Astrocyte (in vitro differentiated cells and primary cell): ENCODE measurements at regions not wholly inside any gene's neighbourhood (a gene's known extent, or its start where the extent isn't known, plus 50 kb on each side); places are given as distances from the start of the nearest gene placed in this dataset.

ENCODE experiments used
- DNase-seq: peaks from one replicate; pipeline ENCODE4 v3.0.0-alpha.2; 2010; ENCODE audit warnings: low read depth
- FAIRE-seq: peaks from 2 replicates; lab custom pipeline; 2011; peaks lifted over from hg19 to GRCh38; lab: Jason Lieb, UNC
- H2AFZ ChIP-seq: 2 replicates; pipeline ENCODE4 v1.6.0; 2012; ENCODE audit warnings: low read depth, low read length, inconsistent platforms
- H3K27ac ChIP-seq: 2 replicates; pipeline ENCODE4 v1.5.1; 2011; ENCODE audit warnings: low read depth, low read length, inconsistent platforms
- H3K27me3 ChIP-seq: 2 replicates; pipeline ENCODE4 v1.6.0; 2011; ENCODE audit warnings: low read length, inconsistent platforms; ENCODE audit not compliant: insufficient read depth
- H3K36me3 ChIP-seq: 2 replicates; pipeline ENCODE4 v1.5.1; 2011; ENCODE audit warnings: low read length, inconsistent platforms; ENCODE audit not compliant: insufficient read depth
- H3K4me1 ChIP-seq: 2 replicates; pipeline ENCODE4 v1.5.1; 2011; ENCODE audit warnings: low read length, inconsistent platforms; ENCODE audit not compliant: insufficient read depth
- H3K4me2 ChIP-seq: 2 replicates; pipeline ENCODE4 v1.6.0; 2012; ENCODE audit warnings: low read length, inconsistent platforms
- H3K4me3 ChIP-seq: 2 replicates; pipeline ENCODE4 v1.5.1; 2011; ENCODE audit warnings: low read depth, mild to moderate bottlenecking, low read length, inconsistent platforms; ENCODE audit not compliant: insufficient read depth
- H3K79me2 ChIP-seq: 2 replicates; pipeline ENCODE4 v1.6.0; 2012; ENCODE audit warnings: mild to moderate bottlenecking, low read length, inconsistent platforms; ENCODE audit not compliant: insufficient read depth
- H3K9ac ChIP-seq: 2 replicates; pipeline ENCODE4 v1.6.0; 2012; ENCODE audit warnings: mild to moderate bottlenecking, low read length, inconsistent platforms
- H3K9me3 ChIP-seq: 2 replicates; pipeline ENCODE4 v1.5.1; 2012; ENCODE audit warnings: low read depth, mild to moderate bottlenecking, low read length, inconsistent platforms; ENCODE audit not compliant: insufficient read depth
- H4K20me1 ChIP-seq: 2 replicates; pipeline ENCODE4 v1.6.0; 2012; ENCODE audit warnings: low read length, inconsistent platforms; ENCODE audit not compliant: insufficient read depth
- H3K27ac Mint-ChIP-seq: one replicate; pipeline ENCODE4 v1.8.0; 2021; ENCODE audit warnings: mild to moderate bottlenecking, mixed read lengths; ENCODE audit not compliant: unreplicated experiment
- H3K27me3 Mint-ChIP-seq: one replicate; pipeline ENCODE4 v1.8.0; 2021; ENCODE audit warnings: low read depth, mixed read lengths; ENCODE audit not compliant: unreplicated experiment
- H3K36me3 Mint-ChIP-seq: one replicate; pipeline ENCODE4 v1.8.0; 2021; ENCODE audit warnings: low read depth, mixed read lengths; ENCODE audit not compliant: unreplicated experiment
- H3K4me1 Mint-ChIP-seq: one replicate; pipeline ENCODE4 v1.8.0; 2021; ENCODE audit warnings: low read depth, mixed read lengths; ENCODE audit not compliant: unreplicated experiment
- H3K4me3 Mint-ChIP-seq: one replicate; pipeline ENCODE4 v1.8.0; 2021; ENCODE audit warnings: mild to moderate bottlenecking, moderate library complexity, mixed read lengths; ENCODE audit not compliant: unreplicated experiment
- H3K9me3 Mint-ChIP-seq: one replicate; pipeline ENCODE4 v1.8.0; 2021; ENCODE audit warnings: mild to moderate bottlenecking, mixed read lengths; ENCODE audit not compliant: unreplicated experiment
- EZH2 ChIP-seq: IDR thresholded peaks from 2 replicates; pipeline ENCODE4 v1.6.1; 2012; ENCODE audit warnings: mild to moderate bottlenecking, low read length, inconsistent platforms; ENCODE audit not compliant: insufficient read depth
- TF ChIP-seq, protein P1 (sequence below): IDR thresholded peaks from 2 replicates; pipeline ENCODE4 v1.5.1; 2011; ENCODE audit warnings: low read depth, mild to moderate bottlenecking, inconsistent platforms, low read length, moderate library complexity; ENCODE audit not compliant: insufficient read depth

DNA sequence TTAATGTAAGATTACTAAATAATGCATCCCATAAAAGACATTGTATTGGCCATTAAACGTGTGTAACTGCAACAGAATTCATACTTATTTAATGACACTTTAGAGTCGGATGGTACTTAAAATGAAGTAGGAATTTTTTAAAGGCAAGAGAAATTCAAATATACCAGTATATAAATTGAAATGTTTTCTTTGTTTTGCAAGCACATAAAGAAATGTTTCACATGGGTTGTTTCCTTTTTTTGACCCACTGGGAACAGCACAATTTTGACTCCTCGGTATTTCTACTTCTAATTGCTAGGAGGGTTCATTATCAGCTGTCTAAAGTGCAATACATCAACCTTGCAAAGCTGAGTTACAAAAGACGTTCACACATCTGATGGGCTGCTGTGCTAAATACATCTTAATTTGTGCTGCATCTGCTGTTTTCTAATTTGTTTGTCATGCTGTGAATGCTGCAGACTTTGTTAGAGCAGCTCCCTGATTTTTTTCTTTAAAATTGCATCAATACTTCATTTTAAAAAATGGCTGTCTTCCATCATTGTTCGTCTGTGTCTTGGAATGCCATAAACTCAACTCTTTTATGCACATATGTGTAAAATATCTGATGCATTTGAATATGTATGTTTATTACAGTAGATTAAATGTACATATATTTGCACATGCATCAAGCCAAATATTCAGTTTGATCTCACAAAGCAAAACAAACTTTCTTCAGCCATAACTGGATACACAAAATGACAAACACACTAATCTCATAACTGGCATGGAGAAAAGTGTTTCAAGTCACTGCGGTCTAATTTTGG, 454.0 kb upstream of the GRAMD2B start:
- Histone ChIP-seq H3K4me2 (no peak overlapping the region), H3K27me3 (no peaks in the 10 kb centered on the region), H3K9ac (no peak overlapping the region), H3K9me3 (no peaks in the 10 kb centered on the region), H4K20me1 (no peaks in the 10 kb centered on the region), H3K4me3 (no peak overlapping the region), H3K27ac (no peak overlapping the region), H2AFZ (no peak overlapping the region), H3K36me3 (no peaks in the 10 kb centered on the region), H3K79me2 (no peaks in the 10 kb centered on the region), H3K4me1 (no peaks in the 10 kb centered on the region)
- no peak for FAIRE-seq
- H3K4me3 Mint-ChIP-seq, result no peak overlapping the region
- no peak for DNase-seq
- no peaks in the 10 kb centered on the region for H3K36me3 Mint-ChIP-seq
- no peaks in the 10 kb centered on the region for H3K9me3 Mint-ChIP-seq
- H3K4me1 Mint-ChIP-seq, result peaks cover 2% of the 10 kb centered on the region
- H3K27me3 Mint-ChIP-seq, result no peaks in the 10 kb centered on the region
- TF ChIP-seq, protein P1, sequence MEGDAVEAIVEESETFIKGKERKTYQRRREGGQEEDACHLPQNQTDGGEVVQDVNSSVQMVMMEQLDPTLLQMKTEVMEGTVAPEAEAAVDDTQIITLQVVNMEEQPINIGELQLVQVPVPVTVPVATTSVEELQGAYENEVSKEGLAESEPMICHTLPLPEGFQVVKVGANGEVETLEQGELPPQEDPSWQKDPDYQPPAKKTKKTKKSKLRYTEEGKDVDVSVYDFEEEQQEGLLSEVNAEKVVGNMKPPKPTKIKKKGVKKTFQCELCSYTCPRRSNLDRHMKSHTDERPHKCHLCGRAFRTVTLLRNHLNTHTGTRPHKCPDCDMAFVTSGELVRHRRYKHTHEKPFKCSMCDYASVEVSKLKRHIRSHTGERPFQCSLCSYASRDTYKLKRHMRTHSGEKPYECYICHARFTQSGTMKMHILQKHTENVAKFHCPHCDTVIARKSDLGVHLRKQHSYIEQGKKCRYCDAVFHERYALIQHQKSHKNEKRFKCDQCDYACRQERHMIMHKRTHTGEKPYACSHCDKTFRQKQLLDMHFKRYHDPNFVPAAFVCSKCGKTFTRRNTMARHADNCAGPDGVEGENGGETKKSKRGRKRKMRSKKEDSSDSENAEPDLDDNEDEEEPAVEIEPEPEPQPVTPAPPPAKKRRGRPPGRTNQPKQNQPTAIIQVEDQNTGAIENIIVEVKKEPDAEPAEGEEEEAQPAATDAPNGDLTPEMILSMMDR, result no peak
- TF ChIP-seq EZH2, result no peak
- no peak overlapping the region for H3K27ac Mint-ChIP-seq

- Histone ChIP-seq H3K9me3 (no peaks in the 10 kb centered on the region), H3K36me3 (no peaks in the 10 kb centered on the region), H3K4me3 (no peak overlapping the region), H2AFZ (no peak overlapping the region), H4K20me1 (no peaks in the 10 kb centered on the region), H3K27me3 (no peaks in the 10 kb centered on the region), H3K79me2 (no peaks in the 10 kb centered on the region), H3K27ac (no peak overlapping the region), H3K9ac (no peak overlapping the region), H3K4me1 (no peaks in the 10 kb centered on the region), H3K4me2 (no peak overlapping the region)
- no peak for TF ChIP-seq EZH2
- TF ChIP-seq, protein P1, result no peak
- H3K4me3 Mint-ChIP-seq, result no peak overlapping the region
- no peaks in the 10 kb centered on the region for H3K36me3 Mint-ChIP-seq
- no peaks in the 10 kb centered on the region for H3K27me3 Mint-ChIP-seq
- peaks cover 2% of the 10 kb centered on the region for H3K4me1 Mint-ChIP-seq
- no peak overlapping the region for H3K27ac Mint-ChIP-seq
- no peaks in the 10 kb centered on the region for H3K9me3 Mint-ChIP-seq
- FAIRE-seq (no peak), DNase-seq (no peak)
Measured at GRCh38 chr5:125969814-125970171, 453.4 kb upstream of the GRAMD2B start.

- TF ChIP-seq, protein P1, result no peak
- TF ChIP-seq EZH2, result no peak
- Histone ChIP-seq H3K4me3 (no peak overlapping the region), H3K27ac (no peak overlapping the region), H3K9ac (no peak overlapping the region), H4K20me1 (no peaks in the 10 kb centered on the region), H3K27me3 (no peaks in the 10 kb centered on the region), H3K9me3 (no peaks in the 10 kb centered on the region), H3K79me2 (no peaks in the 10 kb centered on the region), H3K4me1 (no peaks in the 10 kb centered on the region), H3K4me2 (no peak overlapping the region), H3K36me3 (no peaks in the 10 kb centered on the region), H2AFZ (no peak overlapping the region)
- Mint-ChIP-seq H3K9me3 (no peaks in the 10 kb centered on the region), H3K27ac (no peak overlapping the region), H3K4me1 (peaks cover 2% of the 10 kb centered on the region), H3K27me3 (no peaks in the 10 kb centered on the region), H3K36me3 (no peaks in the 10 kb centered on the region), H3K4me3 (no peak overlapping the region)
- FAIRE-seq (no peak), DNase-seq (no peak)
Measured at GRCh38 chr5:125970631-125971307, 452.4 kb upstream of the GRAMD2B start.
